ENCODE measurements at regions not wholly inside any gene's neighbourhood (a gene's known extent, or its start where the extent isn't known, plus 50 kb on each side); places are given as distances from the start of the nearest gene placed in this dataset.

DNA sequence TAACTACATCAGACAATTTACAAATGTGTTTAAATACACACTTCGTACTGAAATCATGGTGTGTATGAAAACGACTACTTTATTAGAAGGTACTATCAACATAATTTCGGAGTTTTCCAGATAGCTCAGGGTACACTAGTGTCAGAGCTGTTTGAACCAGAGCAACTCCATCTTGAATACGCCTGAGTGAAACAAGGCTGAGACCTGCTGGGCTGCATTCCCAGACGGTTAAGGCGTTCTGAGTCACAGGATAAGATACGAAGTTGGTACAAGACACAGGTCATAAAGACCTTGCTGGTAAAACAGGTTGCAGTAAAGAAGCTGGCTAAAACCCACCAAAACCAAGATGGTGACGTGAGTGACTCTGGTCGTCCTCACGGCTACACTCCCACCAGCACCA, 167.6 kb downstream of the THBS2 start:
- TF ChIP-seq, protein P1, sequence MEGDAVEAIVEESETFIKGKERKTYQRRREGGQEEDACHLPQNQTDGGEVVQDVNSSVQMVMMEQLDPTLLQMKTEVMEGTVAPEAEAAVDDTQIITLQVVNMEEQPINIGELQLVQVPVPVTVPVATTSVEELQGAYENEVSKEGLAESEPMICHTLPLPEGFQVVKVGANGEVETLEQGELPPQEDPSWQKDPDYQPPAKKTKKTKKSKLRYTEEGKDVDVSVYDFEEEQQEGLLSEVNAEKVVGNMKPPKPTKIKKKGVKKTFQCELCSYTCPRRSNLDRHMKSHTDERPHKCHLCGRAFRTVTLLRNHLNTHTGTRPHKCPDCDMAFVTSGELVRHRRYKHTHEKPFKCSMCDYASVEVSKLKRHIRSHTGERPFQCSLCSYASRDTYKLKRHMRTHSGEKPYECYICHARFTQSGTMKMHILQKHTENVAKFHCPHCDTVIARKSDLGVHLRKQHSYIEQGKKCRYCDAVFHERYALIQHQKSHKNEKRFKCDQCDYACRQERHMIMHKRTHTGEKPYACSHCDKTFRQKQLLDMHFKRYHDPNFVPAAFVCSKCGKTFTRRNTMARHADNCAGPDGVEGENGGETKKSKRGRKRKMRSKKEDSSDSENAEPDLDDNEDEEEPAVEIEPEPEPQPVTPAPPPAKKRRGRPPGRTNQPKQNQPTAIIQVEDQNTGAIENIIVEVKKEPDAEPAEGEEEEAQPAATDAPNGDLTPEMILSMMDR (conservative IDR thresholded peaks at IDR 0.05) = no peak
- no peak for TF ChIP-seq ZFX (IDR thresholded peaks at IDR 0.05)
